ENCODE measurements at regions not wholly inside any gene's neighbourhood (a gene's known extent, or its start where the extent isn't known, plus 50 kb on each side); places are given as distances from the start of the nearest gene placed in this dataset.

DNA sequence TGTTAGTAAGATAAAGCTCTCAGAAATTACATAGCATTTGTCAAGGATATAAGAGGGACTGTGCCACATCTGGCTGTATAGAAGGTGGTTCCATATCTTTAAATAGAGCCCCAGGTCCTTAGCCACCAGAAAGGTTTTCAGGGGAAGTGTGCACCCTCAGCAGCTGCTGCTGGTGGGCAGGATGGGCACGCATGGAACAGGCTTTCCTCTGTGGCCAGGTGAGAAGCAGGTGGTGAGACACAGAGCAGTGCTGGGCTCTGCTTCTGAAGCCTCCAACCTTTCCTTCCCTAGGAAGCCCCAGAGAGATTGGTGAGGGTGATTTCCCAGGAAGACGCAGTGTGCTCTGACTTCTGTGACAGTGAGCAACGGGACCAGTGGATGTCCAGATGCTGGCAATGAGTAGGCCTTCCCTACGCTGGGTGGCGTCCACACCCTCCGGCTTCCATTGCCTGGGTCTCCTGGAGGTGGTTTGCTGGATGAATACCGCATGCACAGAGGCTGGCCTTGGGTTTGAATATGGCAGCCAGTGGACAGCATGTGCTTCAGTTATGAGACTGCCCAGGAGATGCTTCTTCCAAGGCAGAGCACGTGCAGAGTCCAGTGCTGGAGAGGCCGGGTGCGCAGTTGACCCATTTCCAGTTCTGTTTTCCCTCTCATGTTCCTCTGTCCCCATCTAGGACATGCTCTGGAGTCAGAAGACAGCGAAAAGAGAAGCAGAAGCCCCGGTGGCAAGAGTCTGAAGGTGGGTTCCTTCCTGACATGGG is 52.7 kb upstream of the POLG start:
- TF ChIP-seq CTCF (IDR thresholded peaks at IDR 0.05): no peak

GRCh38 chr15:89385596-89386331 is 51.1 kb upstream of the POLG start:
- TF ChIP-seq CTCF (IDR thresholded peaks at IDR 0.05): no peak
